ENCODE measurements at regions not wholly inside any gene's neighbourhood (a gene's known extent, or its start where the extent isn't known, plus 50 kb on each side); places are given as distances from the start of the nearest gene placed in this dataset.
A peak's percentile ranks its signal among the peaks of the same experiment; 100 is the strongest.

DNA sequence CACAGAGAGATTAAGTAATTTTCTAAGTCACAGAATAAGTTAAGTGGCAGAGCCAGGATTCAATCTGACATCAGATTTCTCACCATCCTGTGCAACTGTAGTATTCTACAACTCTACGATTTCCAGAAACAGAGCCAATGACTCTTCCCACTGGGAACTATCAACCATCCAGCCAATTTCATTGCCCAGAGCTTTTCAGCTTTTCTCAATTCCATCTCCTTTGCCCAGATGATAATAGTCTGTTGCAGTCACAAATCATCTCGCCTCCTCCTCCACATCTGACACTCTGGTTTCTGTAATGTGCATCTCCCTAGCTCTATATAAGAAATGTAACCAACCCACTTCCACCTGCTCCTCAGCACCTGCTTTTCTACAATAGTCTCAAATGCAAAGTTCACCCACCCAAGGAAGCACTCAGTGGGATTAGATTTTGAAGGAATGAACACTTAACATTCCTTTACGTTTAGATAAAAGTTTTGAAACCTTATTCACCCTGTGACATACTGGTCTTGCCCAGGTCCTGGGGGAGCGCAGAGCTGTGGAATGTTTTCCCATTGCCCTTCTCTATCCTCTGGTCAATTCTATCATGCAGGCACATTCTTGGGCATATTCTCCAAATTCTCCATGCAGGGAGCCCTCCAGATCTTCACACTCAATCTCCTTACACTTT, 167.8 kb upstream of the ASIC2 start:
- DNase-seq (ENCODE audit: low read depth, low spot score): no peak
- TF ChIP-seq, protein P1, sequence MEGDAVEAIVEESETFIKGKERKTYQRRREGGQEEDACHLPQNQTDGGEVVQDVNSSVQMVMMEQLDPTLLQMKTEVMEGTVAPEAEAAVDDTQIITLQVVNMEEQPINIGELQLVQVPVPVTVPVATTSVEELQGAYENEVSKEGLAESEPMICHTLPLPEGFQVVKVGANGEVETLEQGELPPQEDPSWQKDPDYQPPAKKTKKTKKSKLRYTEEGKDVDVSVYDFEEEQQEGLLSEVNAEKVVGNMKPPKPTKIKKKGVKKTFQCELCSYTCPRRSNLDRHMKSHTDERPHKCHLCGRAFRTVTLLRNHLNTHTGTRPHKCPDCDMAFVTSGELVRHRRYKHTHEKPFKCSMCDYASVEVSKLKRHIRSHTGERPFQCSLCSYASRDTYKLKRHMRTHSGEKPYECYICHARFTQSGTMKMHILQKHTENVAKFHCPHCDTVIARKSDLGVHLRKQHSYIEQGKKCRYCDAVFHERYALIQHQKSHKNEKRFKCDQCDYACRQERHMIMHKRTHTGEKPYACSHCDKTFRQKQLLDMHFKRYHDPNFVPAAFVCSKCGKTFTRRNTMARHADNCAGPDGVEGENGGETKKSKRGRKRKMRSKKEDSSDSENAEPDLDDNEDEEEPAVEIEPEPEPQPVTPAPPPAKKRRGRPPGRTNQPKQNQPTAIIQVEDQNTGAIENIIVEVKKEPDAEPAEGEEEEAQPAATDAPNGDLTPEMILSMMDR (IDR thresholded peaks at IDR 0.05; ENCODE audit: low read depth, low read length): no peak
- in situ Hi-C loops (cut with HindIII; ENCODE audit: low sequenced_read_pairs): no loop called here
- no peak overlapping the region for H3K4me3 ChIP-seq (ENCODE audit: low read depth, low read length)

- no peak for DNase-seq (ENCODE audit: low read depth, low spot score)
- TF ChIP-seq, protein P1 (IDR thresholded peaks at IDR 0.05; ENCODE audit: low read depth, low read length): no peak
- no peak overlapping the region for H3K4me3 ChIP-seq (ENCODE audit: low read depth, low read length)
- in situ Hi-C loops (cut with HindIII; ENCODE audit: low sequenced_read_pairs): no loop called here
Observed at GRCh38 chr17:33463887-33464286, 170.8 kb upstream of the ASIC2 start.

DNA sequence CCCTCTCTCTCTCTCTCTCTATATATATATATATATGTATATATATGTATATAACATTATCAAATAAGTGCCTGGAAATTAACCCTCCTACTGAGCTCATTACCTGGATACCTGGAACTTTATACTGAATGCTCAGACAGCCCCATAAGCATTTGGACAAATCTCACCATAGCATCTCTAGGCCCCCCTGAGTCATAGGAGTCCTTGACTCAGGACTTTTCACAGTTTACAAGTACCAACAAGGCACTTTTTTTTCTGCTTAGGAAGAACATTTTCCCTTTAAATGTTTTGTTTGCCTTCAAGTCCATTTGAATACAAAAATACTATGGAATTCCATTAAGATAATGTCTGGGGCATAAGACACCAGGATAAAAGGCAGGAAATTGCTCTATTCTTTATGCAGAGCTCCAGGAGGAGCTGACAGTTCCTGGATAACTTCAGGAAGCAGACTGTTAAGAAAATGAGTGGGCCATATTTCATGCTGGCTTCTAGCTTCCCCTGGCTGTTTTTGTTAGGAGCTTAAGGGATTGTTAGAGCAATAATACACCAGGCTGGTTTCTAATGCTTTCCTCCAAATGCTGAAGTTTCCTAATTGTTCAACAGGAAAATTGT, 171.7 kb upstream of the ASIC2 start:
- in situ Hi-C loops (cut with HindIII; ENCODE audit: low sequenced_read_pairs): no loop called here
- TF ChIP-seq, protein P1 (IDR thresholded peaks at IDR 0.05; ENCODE audit: low read depth, low read length): no peak
- no peak for DNase-seq (ENCODE audit: low read depth, low spot score)
- no peak overlapping the region for H3K4me3 ChIP-seq (ENCODE audit: low read depth, low read length)

- DNase-seq (ENCODE audit: low read depth, low spot score): no peak
- TF ChIP-seq, protein P1 (IDR thresholded peaks at IDR 0.05; ENCODE audit: low read depth, low read length): no peak
- no peak overlapping the region for H3K4me3 ChIP-seq (ENCODE audit: low read depth, low read length)
- in situ Hi-C loops (cut with HindIII; ENCODE audit: low sequenced_read_pairs): no loop called here
Observed at GRCh38 chr17:33469421-33469820, 176.3 kb upstream of the ASIC2 start.

DNA sequence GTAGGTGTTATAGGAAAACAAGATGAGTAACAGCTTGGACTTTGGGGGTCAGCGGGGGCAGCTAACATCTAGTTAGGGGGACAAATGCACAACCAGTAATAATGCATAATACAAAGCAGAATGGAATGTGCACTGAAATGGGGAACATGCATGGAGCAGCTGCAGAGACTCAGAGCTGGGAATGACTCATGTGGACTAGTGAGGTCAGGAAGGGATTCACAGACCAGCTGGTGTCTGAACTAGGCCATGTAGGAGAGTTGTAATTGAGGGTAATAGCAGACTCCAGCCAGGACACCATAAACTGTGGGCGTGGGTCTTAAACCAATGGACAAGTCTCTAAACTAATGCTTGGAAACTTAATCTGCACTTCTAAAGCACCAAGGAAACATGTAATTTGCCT, 176.8 kb upstream of the ASIC2 start:
- TF ChIP-seq, protein P1 (IDR thresholded peaks at IDR 0.05; ENCODE audit: low read depth, low read length): no peak
- H3K4me3 ChIP-seq (ENCODE audit: low read depth, low read length): no peak overlapping the region
- in situ Hi-C loops (cut with HindIII; ENCODE audit: low sequenced_read_pairs): no loop called here
- DNase-seq (ENCODE audit: low read depth, low spot score): peak; percentile 60

DNA sequence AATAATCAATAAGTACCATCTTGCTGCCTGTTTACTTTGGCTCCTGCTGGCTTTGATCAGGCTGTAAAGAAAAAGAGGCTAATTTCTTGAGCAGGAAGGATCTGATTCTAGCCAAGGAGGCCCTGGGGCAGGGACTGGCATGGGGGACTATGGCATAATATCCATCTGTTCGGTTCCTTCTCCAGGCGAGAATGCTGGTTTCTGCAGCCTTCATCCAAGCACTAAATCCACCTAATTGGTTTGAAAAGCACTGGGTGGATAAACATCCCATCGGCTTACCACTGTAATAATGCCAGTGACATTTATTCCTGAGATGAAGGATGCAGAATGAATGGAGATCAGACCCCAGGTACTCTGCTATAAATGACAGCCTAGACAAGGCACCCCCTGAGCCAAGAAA, 180.0 kb upstream of the ASIC2 start:
- in situ Hi-C loops (cut with HindIII; ENCODE audit: low sequenced_read_pairs): no loop called here
- DNase-seq (ENCODE audit: low read depth, low spot score): no peak
- H3K4me3 ChIP-seq (ENCODE audit: low read depth, low read length): no peak overlapping the region
- TF ChIP-seq, protein P1 (IDR thresholded peaks at IDR 0.05; ENCODE audit: low read depth, low read length): no peak
